CD14-positive monocyte (primary cell): ENCODE measurements at regions not wholly inside any gene's neighbourhood (a gene's known extent, or its start where the extent isn't known, plus 50 kb on each side); places are given as distances from the start of the nearest gene placed in this dataset.

Experiments used
- DNase-seq, 3 donors: peaks; one replicate each; pipeline ENCODE4 v3.0.0-alpha.2; 2011 to 2022
- H2AFZ ChIP-seq: 2 replicates; pipeline ENCODE4 v1.6.0; 2012; ENCODE audit warnings: mild to moderate bottlenecking, low read depth, low read length, inconsistent platforms; ENCODE audit not compliant: insufficient read depth, poor library complexity, severe bottlenecking
- H3K27ac ChIP-seq, 2 donors: 1 replicate in 1 of 2; 2 replicates in 1 of 2; pipeline ENCODE4 v1.5.1; 2012 to 2013; ENCODE audit warnings: low read length in 2 of 2, control low read depth in 1 of 2, inconsistent platforms in 1 of 2, low read depth in 1 of 2, mild to moderate bottlenecking in 1 of 2
- H3K27me3 ChIP-seq, 2 donors: one replicate each; pipeline versions ENCODE4 v1.6.0 to v1.6.1; 2011 to 2013; ENCODE audit warnings: low read length in 2 of 2; ENCODE audit not compliant: control insufficient read depth in 2 of 2, insufficient read depth in 2 of 2
- H3K36me3 ChIP-seq, 2 donors: replicated peaks in 1 of 2; 1 replicate in 1 of 2; 2 replicates in 1 of 2; pipeline versions ENCODE4 v1.5.1 to v1.6.1; 2012 to 2013; ENCODE audit warnings: low read length in 2 of 2, control low read depth in 1 of 2, inconsistent platforms in 1 of 2, mild to moderate bottlenecking in 1 of 2; ENCODE audit not compliant: insufficient read depth in 2 of 2, control insufficient read depth in 1 of 2
- H3K4me1 ChIP-seq, 2 donors: 1 replicate in 1 of 2; 2 replicates in 1 of 2; pipeline versions ENCODE4 v1.5.1 to v1.6.1; 2012 to 2013; ENCODE audit warnings: low read length in 2 of 2, control low read depth in 1 of 2, inconsistent platforms in 1 of 2, mild to moderate bottlenecking in 1 of 2, moderate library complexity in 1 of 2; ENCODE audit not compliant: insufficient read depth in 2 of 2, control insufficient read depth in 1 of 2
- H3K4me2 ChIP-seq: replicated peaks from 2 replicates; pipeline ENCODE3; 2012; ENCODE audit warnings: low read length, moderate library complexity, mild to moderate bottlenecking; ENCODE audit not compliant: poor library complexity, severe bottlenecking; ENCODE audit errors: extremely low read depth
- H3K4me3 ChIP-seq, 3 experiments: fragments of 200-600 bp in 1 of 3; sonication (generic) in 1 of 3; replicated peaks in 1 of 3; 1 replicate in 2 of 3; 2 replicates in 1 of 3; pipeline ENCODE4 v1.5.1; 2011 to 2013; ENCODE audit warnings: low read length in 3 of 3, mild to moderate bottlenecking in 3 of 3, control low read depth in 2 of 3, low read depth in 2 of 3, inconsistent platforms in 1 of 3, moderate library complexity in 1 of 3
- H3K79me2 ChIP-seq: 2 replicates; pipeline ENCODE4 v1.6.0; 2012; ENCODE audit warnings: mild to moderate bottlenecking, control low read depth, inconsistent platforms, low read length, moderate library complexity; ENCODE audit not compliant: insufficient read depth
- H3K9ac ChIP-seq: 2 replicates; pipeline ENCODE4 v1.6.0; 2017; ENCODE audit warnings: low read length, mild to moderate bottlenecking; ENCODE audit not compliant: insufficient read depth, poor library complexity, severe bottlenecking
- H3K9me3 ChIP-seq, 2 donors: replicated peaks in 1 of 2; 1 replicate in 1 of 2; 2 replicates in 1 of 2; pipeline versions ENCODE4 v1.5.1 to v1.6.1; 2012 to 2013; ENCODE audit warnings: low read length in 2 of 2, control low read depth in 1 of 2; ENCODE audit not compliant: control insufficient read depth in 1 of 2, insufficient read depth in 1 of 2
- H4K20me1 ChIP-seq: 2 replicates; pipeline ENCODE4 v1.6.0; 2012; ENCODE audit warnings: mild to moderate bottlenecking, low read length, control low read depth, moderate library complexity; ENCODE audit not compliant: insufficient read depth
- H3K27ac Mint-ChIP-seq, 7 donors: one replicate each; pipeline ENCODE4 v1.8.0; 2020; ENCODE audit warnings: mild to moderate bottlenecking in 7 of 7, mixed read lengths in 7 of 7, moderate library complexity in 6 of 7, inconsistent platforms in 2 of 7
- H3K27me3 Mint-ChIP-seq, 3 donors: one replicate each; pipeline ENCODE4 v1.8.0; 2021 to 2022; ENCODE audit warnings: low read depth in 3 of 3, mild to moderate bottlenecking in 3 of 3, mixed read lengths in 3 of 3, moderate library complexity in 3 of 3, inconsistent platforms in 1 of 3
- H3K36me3 Mint-ChIP-seq, 2 donors: one replicate each; pipeline ENCODE4 v1.8.0; 2020; ENCODE audit warnings: mixed read lengths in 2 of 2, inconsistent platforms in 1 of 2, mild to moderate bottlenecking in 1 of 2
- H3K4me1 Mint-ChIP-seq: one replicate; pipeline ENCODE4 v1.8.0; 2020; ENCODE audit warnings: mild to moderate bottlenecking, mixed read lengths
- H3K4me3 Mint-ChIP-seq, 2 donors: one replicate each; pipeline ENCODE4 v1.8.0; 2020; ENCODE audit warnings: mild to moderate bottlenecking in 2 of 2, mixed read lengths in 2 of 2, moderate library complexity in 1 of 2
- H3K9me3 Mint-ChIP-seq, 7 donors: one replicate each; pipeline ENCODE4 v1.8.0; 2020 to 2022; ENCODE audit warnings: mixed read lengths in 7 of 7, mild to moderate bottlenecking in 6 of 7, moderate library complexity in 6 of 7, inconsistent platforms in 2 of 7
- WGBS: methylation state at CpG from one replicate; pipeline ENCODE4 v1.1.5; 2013; ENCODE audit warnings: missing lambda C conversion rate; ENCODE audit not compliant: insufficient coverage; 5-methylcytosine and 5-hydroxymethylcytosine counted together
- intact Hi-C, 2 donors: fragments of 100-400 bp; cut with micrococcal nuclease; formaldehyde crosslinking; loops; one replicate each; pipeline versions ENCODE4 v1.15.0 to v1.15.1; 2023
- TF ChIP-seq, protein P1 (sequence below): fragments of 200-600 bp; IDR thresholded peaks from one replicate; pipeline ENCODE4 v1.8.0; 2022; ENCODE audit warnings: antibody characterized with exemption, mild to moderate bottlenecking

DNA sequence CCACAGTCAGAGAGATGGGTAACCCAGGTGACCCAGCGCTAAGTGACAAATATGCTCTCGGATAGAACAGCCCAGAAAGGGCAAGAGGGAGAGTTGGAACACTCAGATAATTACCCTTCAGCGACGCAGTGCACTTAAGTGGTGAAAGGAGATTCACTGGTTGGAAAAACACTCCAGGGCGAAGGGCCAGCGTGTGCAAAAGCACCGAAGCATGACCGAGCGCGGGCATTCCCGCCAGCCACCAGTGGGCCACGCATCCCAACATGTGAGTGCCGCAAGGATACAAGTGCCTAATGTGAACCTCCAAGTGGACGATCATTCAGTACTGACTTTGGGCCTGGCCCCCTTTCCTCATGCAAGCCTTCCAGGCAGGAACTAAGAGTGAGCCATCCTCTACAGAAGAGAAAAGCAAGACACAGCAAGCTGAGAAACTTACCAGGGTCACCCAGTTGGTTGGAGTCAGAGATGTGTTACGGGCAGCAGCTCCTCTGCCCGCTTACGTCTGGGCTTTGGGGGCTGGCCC, 258.4 kb downstream of the C16orf95 start:
- intact Hi-C loops, result no loop called here
- Histone ChIP-seq H3K4me1 (peaks cover 18 to 30% of the 10 kb centered on the region in 2 donors), H3K4me3 (no peak overlapping the region), H3K27ac (no peak overlapping the region), H3K9ac (no peak overlapping the region), H4K20me1 (no peaks in the 10 kb centered on the region), H3K4me2 (no peak overlapping the region), H3K27me3 (peaks cover 0 to 3% of the 10 kb centered on the region in 2 donors), H3K79me2 (no peaks in the 10 kb centered on the region), H3K9me3 (peaks cover 5 to 6% of the 10 kb centered on the region in 2 donors), H2AFZ (no peak overlapping the region), H3K36me3 (no peaks in the 10 kb centered on the region)
- peaks cover 29% of the 10 kb centered on the region for H3K4me1 Mint-ChIP-seq
- peaks cover 2 to 9% (median 5%) of the 10 kb centered on the region in 7 donors for H3K9me3 Mint-ChIP-seq
- 99% methylated on average over 11 of the region's 17 CpGs for WGBS
- TF ChIP-seq, protein P1, sequence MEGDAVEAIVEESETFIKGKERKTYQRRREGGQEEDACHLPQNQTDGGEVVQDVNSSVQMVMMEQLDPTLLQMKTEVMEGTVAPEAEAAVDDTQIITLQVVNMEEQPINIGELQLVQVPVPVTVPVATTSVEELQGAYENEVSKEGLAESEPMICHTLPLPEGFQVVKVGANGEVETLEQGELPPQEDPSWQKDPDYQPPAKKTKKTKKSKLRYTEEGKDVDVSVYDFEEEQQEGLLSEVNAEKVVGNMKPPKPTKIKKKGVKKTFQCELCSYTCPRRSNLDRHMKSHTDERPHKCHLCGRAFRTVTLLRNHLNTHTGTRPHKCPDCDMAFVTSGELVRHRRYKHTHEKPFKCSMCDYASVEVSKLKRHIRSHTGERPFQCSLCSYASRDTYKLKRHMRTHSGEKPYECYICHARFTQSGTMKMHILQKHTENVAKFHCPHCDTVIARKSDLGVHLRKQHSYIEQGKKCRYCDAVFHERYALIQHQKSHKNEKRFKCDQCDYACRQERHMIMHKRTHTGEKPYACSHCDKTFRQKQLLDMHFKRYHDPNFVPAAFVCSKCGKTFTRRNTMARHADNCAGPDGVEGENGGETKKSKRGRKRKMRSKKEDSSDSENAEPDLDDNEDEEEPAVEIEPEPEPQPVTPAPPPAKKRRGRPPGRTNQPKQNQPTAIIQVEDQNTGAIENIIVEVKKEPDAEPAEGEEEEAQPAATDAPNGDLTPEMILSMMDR, result no peak
- no peak for DNase-seq
- no peak overlapping the region for H3K27ac Mint-ChIP-seq
- H3K36me3 Mint-ChIP-seq, result no peaks in the 10 kb centered on the region
- no peak overlapping the region for H3K4me3 Mint-ChIP-seq
- H3K27me3 Mint-ChIP-seq, result peaks cover 11 to 12% (median 12%) of the 10 kb centered on the region in 3 donors

- Mint-ChIP-seq H3K4me3 (peak overlapping the region; percentile 79 to 95), H3K36me3 (no peaks in the 10 kb centered on the region), H3K27ac (peak overlapping the region in 6 of 7 donors; percentile 64 to 88 (median 74)), H3K4me1 (peaks cover 36% of the 10 kb centered on the region), H3K27me3 (peaks cover 1 to 6% (median 3%) of the 10 kb centered on the region in 3 donors), H3K9me3 (peaks cover 0 to 5% (median 0%) of the 10 kb centered on the region in 7 donors)
- TF ChIP-seq, protein P1, result no peak
- no peaks in the 10 kb centered on the region for H3K79me2 ChIP-seq
- peak overlapping the region; percentile 70 for H3K4me2 ChIP-seq
- H3K36me3 ChIP-seq, result no peaks in the 10 kb centered on the region
- peak in 2 of 3 donors; percentile 15 to 28 for DNase-seq
- H3K27ac ChIP-seq, result peak overlapping the region; percentile 22 to 69
- intact Hi-C loops, result loop anchor here in 1 of 2 donors (5.0 kb wide), 1 partner anchor 498 kb away; no protein-coding TSS in a partner anchor
- WGBS, result 21% methylated on average over 7 of the region's 16 CpGs
- H3K9me3 ChIP-seq, result no peaks in the 10 kb centered on the region
- H3K4me1 ChIP-seq, result peaks cover 25 to 36% of the 10 kb centered on the region in 2 donors
- peak overlapping the region in 2 of 3 experiments; percentile 32 to 68 for H3K4me3 ChIP-seq
- H4K20me1 ChIP-seq, result no peaks in the 10 kb centered on the region
- peak overlapping the region; percentile 78 for H2AFZ ChIP-seq
- H3K9ac ChIP-seq, result peak overlapping the region; percentile 35
- H3K27me3 ChIP-seq, result no peaks in the 10 kb centered on the region
Observed at GRCh38 chr16:87060034-87060986, 256.9 kb downstream of the C16orf95 start.
